HCT116 (cell line): ENCODE measurements at regions not wholly inside any gene's neighbourhood (a gene's known extent, or its start where the extent isn't known, plus 50 kb on each side); places are given as distances from the start of the nearest gene placed in this dataset.

ENCODE experiments used
- ATAC-seq: fragments of 200-7000 bp; cut with Tn5 transposase; 2 replicates; pipeline ENCODE4 v1.9.1; 2020; ENCODE audit warnings: mild to moderate bottlenecking, moderate library complexity
- BruUV-seq: library from RNA; stranded (reverse); fragments of 400-500 nt; replicated peaks from 2 replicates; lab custom pipeline; 2021; lab: Mats Ljungman, UMichigan
- CTCF ChIA-PET: fragments of 300-600 bp; sonication (Branson Sonifier 250); formaldehyde crosslinking; loops from one replicate; lab custom pipeline; 2021; ENCODE audit warnings: antibody characterized with exemption; lab: Charles Lee
- POLR2A ChIA-PET: fragments of 300-600, 350-600 bp; sonication (Branson Sonifier 250); formaldehyde crosslinking; loops from one replicate; lab custom pipeline; 2021; ENCODE audit warnings: antibody characterized with exemption; lab: Charles Lee
- RAD21 ChIA-PET, 2 experiments: fragments of 300-600 bp; sonication (Branson Sonifier 250); formaldehyde crosslinking; loops; one replicate each; lab custom pipeline; 2023; ENCODE audit warnings: low total read pairs in 2 of 2; ENCODE audit not compliant: uncharacterized antibody in 2 of 2, unreplicated experiment in 2 of 2, low non-redundant PET in 1 of 2; lab: Charles Lee
- DNase-seq: peaks from one replicate; pipeline ENCODE4 v3.0.0-alpha.2; 2010; ENCODE audit warnings: low read depth, low spot score
- H2AFZ ChIP-seq: fragments of 200-600 bp; shearing (Covaris generic), sonication (generic); 2 replicates; pipeline ENCODE4 v1.6.1; 2017; ENCODE audit warnings: low read depth, mixed run types, mixed read lengths, antibody characterized with exemption, low read length; ENCODE audit not compliant: poor library complexity, severe bottlenecking
- H3K27ac ChIP-seq: 2 replicates; pipeline ENCODE4 v1.5.1; 2012; ENCODE audit warnings: low read depth, low read length
- H3K27me3 ChIP-seq: fragments of 200-600 bp; sonication (generic); 2 replicates; pipeline ENCODE4 v1.6.1; 2016; ENCODE audit warnings: mixed run types, low read length, mixed read lengths; ENCODE audit not compliant: insufficient read depth
- H3K36me3 ChIP-seq, 2 experiments: fragments of 200-500 bp in 1 of 2; fragments of 200-600 bp in 1 of 2; sonication (Bioruptor generic) in 1 of 2; sonication (generic) in 1 of 2; 2 replicates each; pipeline versions ENCODE4 v1.5.1 to v1.6.1; 2014 to 2016; ENCODE audit warnings: low read length in 2 of 2, inconsistent platforms in 1 of 2, mixed read lengths in 1 of 2, mixed run types in 1 of 2; ENCODE audit not compliant: insufficient read depth in 2 of 2, control insufficient read depth in 1 of 2
- H3K4me1 ChIP-seq, 2 experiments: fragments of 200-600 bp in 1 of 2; sonication (generic) in 1 of 2; 2 replicates each; pipeline versions ENCODE4 v1.5.1 to v1.6.1; 2012 to 2017; ENCODE audit warnings: low read length in 2 of 2, inconsistent platforms in 1 of 2, mild to moderate bottlenecking in 1 of 2, mixed read lengths in 1 of 2, mixed run types in 1 of 2, moderate library complexity in 1 of 2; ENCODE audit not compliant: insufficient read depth in 2 of 2, control insufficient read depth in 1 of 2
- H3K4me2 ChIP-seq: fragments of 200-600 bp; sonication (generic); 2 replicates; pipeline ENCODE4 v1.6.1; 2017; ENCODE audit warnings: mixed run types, low read length, mixed read lengths
- H3K4me3 ChIP-seq, 2 experiments: fragments of 200-600 bp in 1 of 2; sonication (generic) in 1 of 2; replicated peaks in 1 of 2; 2 replicates each; pipeline ENCODE4 v1.5.1; 2011 to 2016; ENCODE audit warnings: low read length in 2 of 2, control low read depth in 1 of 2, low read depth in 1 of 2, mild to moderate bottlenecking in 1 of 2, mixed read lengths in 1 of 2, mixed run types in 1 of 2
- H3K79me2 ChIP-seq: fragments of 200-600 bp; sonication (generic); 2 replicates; pipeline ENCODE4 v1.6.1; 2017; ENCODE audit warnings: mild to moderate bottlenecking, mixed run types, low read length, moderate library complexity, mixed read lengths; ENCODE audit not compliant: insufficient read depth
- H3K9ac ChIP-seq: fragments of 200-600 bp; sonication (generic); 2 replicates; pipeline ENCODE4 v1.6.1; 2016; ENCODE audit warnings: low read length, mixed read lengths
- H3K9me2 ChIP-seq: fragments of 200-600 bp; sonication (generic), shearing (Covaris generic); 2 replicates; pipeline ENCODE4 v1.6.1; 2017; ENCODE audit warnings: mixed run types, mild to moderate bottlenecking, moderate library complexity; ENCODE audit not compliant: insufficient read depth
- H3K9me3 ChIP-seq, 2 experiments: fragments of 200-500 bp in 1 of 2; fragments of 200-600 bp in 1 of 2; sonication (Bioruptor generic) in 1 of 2; sonication (generic) in 1 of 2; 2 replicates each; pipeline ENCODE4 v1.6.1; 2014 to 2017; ENCODE audit warnings: low read length in 2 of 2, mixed read lengths in 2 of 2, inconsistent platforms in 1 of 2, low read depth in 1 of 2, mild to moderate bottlenecking in 1 of 2, mixed run types in 1 of 2, moderate library complexity in 1 of 2; ENCODE audit not compliant: control insufficient read depth in 1 of 2, insufficient read depth in 1 of 2
- H4K20me1 ChIP-seq: fragments of 200-600 bp; sonication (generic), shearing (Covaris generic); 2 replicates; pipeline ENCODE4 v1.6.1; 2017; ENCODE audit warnings: mixed run types, mild to moderate bottlenecking, moderate library complexity; ENCODE audit not compliant: insufficient read depth
- ATF3 ChIP-seq: IDR thresholded peaks from 2 replicates; pipeline ENCODE4 v1.6.1; 2012
- CBX3 ChIP-seq: IDR thresholded peaks from 2 replicates; pipeline ENCODE4 v1.6.1; 2012; ENCODE audit warnings: low read depth
- CEBPB ChIP-seq: IDR thresholded peaks from 2 replicates; pipeline ENCODE4 v1.6.1; 2012; ENCODE audit warnings: low read depth
- CTCF ChIP-seq, 3 experiments: fragments of 200-600 bp in 1 of 3; sonication (generic) in 1 of 3; IDR thresholded peaks in 2 of 3; conservative IDR thresholded peaks in 1 of 3; 2 replicates each; pipeline ENCODE4 v1.5.1; 2012 to 2017; ENCODE audit warnings: low read depth in 2 of 3, low read length in 2 of 3, antibody characterized with exemption in 1 of 3, borderline replicate concordance in 1 of 3, control low read depth in 1 of 3, mild to moderate bottlenecking in 1 of 3, mixed read lengths in 1 of 3, mixed run types in 1 of 3, moderate library complexity in 1 of 3; ENCODE audit not compliant: insufficient read depth in 1 of 3
- EGR1 ChIP-seq: IDR thresholded peaks from 2 replicates; pipeline ENCODE4 v1.6.1; 2012; ENCODE audit warnings: low read depth
- ELF1 ChIP-seq: IDR thresholded peaks from 2 replicates; pipeline ENCODE4 v1.6.1; 2012; ENCODE audit warnings: low read depth, borderline replicate concordance
- EZH2 ChIP-seq: fragments of 200-600 bp; sonication (generic); IDR thresholded peaks from 2 replicates; pipeline ENCODE4 v1.6.1; 2017; ENCODE audit warnings: antibody characterized with exemption, mixed run types
- EZH2phosphoT487 ChIP-seq: fragments of 200-600 bp; IDR thresholded peaks from 2 replicates; pipeline ENCODE4 v1.6.1; 2018; ENCODE audit warnings: antibody characterized with exemption, borderline replicate concordance
- FOSL1 ChIP-seq: IDR thresholded peaks from 2 replicates; pipeline ENCODE4 v1.6.1; 2012; ENCODE audit warnings: low read depth
- JUND ChIP-seq: IDR thresholded peaks from 2 replicates; pipeline ENCODE4 v1.6.1; 2012
- MAX ChIP-seq: IDR thresholded peaks from 2 replicates; pipeline ENCODE4 v1.6.1; 2012
- POLR2A ChIP-seq: IDR thresholded peaks from 2 replicates; pipeline ENCODE4 v1.7.0; 2011; ENCODE audit warnings: borderline replicate concordance; ENCODE audit not compliant: insufficient read depth, insufficient read length; ENCODE audit errors: extremely low read depth
- POLR2AphosphoS5 ChIP-seq: IDR thresholded peaks from 2 replicates; pipeline ENCODE4 v1.6.1; 2011; ENCODE audit warnings: mild to moderate bottlenecking, low read depth, low read length, moderate library complexity
- RAD21 ChIP-seq: IDR thresholded peaks from 2 replicates; pipeline ENCODE4 v1.6.1; 2012; ENCODE audit warnings: low read depth, mild to moderate bottlenecking
- REST ChIP-seq: IDR thresholded peaks from 2 replicates; pipeline ENCODE4 v1.6.1; 2012; ENCODE audit warnings: low read depth
- SRF ChIP-seq: IDR thresholded peaks from 2 replicates; pipeline ENCODE4 v1.6.1; 2012; ENCODE audit warnings: low read depth
- YY1 ChIP-seq: IDR thresholded peaks from 2 replicates; pipeline ENCODE4 v1.6.1; 2011; ENCODE audit warnings: low read length, low read depth, moderate library complexity, mild to moderate bottlenecking; ENCODE audit not compliant: insufficient replicate concordance; ENCODE audit errors: extremely low read depth
- ZBTB33 ChIP-seq: IDR thresholded peaks from 2 replicates; pipeline ENCODE4 v1.6.1; 2011; ENCODE audit warnings: mild to moderate bottlenecking, low read length, moderate library complexity; ENCODE audit not compliant: insufficient replicate concordance; ENCODE audit errors: extremely low read depth
- ZNF274 ChIP-seq: fragments of 200-500 bp; sonication (Bioruptor generic); IDR thresholded peaks from 2 replicates; pipeline ENCODE4 v1.6.1; 2014; ENCODE audit warnings: mild to moderate bottlenecking, low read depth, low read length, inconsistent platforms
- intact Hi-C: fragments of 100-400 bp; cut with micrococcal nuclease; formaldehyde crosslinking; loops from 2 replicates; pipeline ENCODE4 v1.10.0; 2022

- Histone ChIP-seq H3K4me3 (no peak overlapping the region), H3K27me3 (no peaks in the 10 kb centered on the region), H3K36me3 (no peaks in the 10 kb centered on the region), H3K4me1 (no peaks in the 10 kb centered on the region), H3K79me2 (no peaks in the 10 kb centered on the region), H2AFZ (no peak overlapping the region), H3K9ac (no peak overlapping the region), H3K9me2 (no peaks in the 10 kb centered on the region), H3K4me2 (no peak overlapping the region), H3K9me3 (no peaks in the 10 kb centered on the region), H3K27ac (no peak overlapping the region), H4K20me1 (no peaks in the 10 kb centered on the region)
- intact Hi-C loops, result no loop called here
- ChIA-PET CTCF (no interaction called here), POLR2A (interaction anchor here (0.6 kb wide), 1 partner anchor 29 kb away, joined by 3 read pairs; no protein-coding TSS in a partner anchor), RAD21 (no interaction called here)
- no peak for TF ChIP-seq POLR2A
- no peak for TF ChIP-seq FOSL1
- TF ChIP-seq CEBPB, result no peak
- no peak for TF ChIP-seq JUND
- no peak for TF ChIP-seq ATF3
- TF ChIP-seq MAX, result no peak
- TF ChIP-seq EGR1, result no peak
- no peak for TF ChIP-seq ZNF274
- no peak for TF ChIP-seq SRF
- no peak for TF ChIP-seq RAD21
- TF ChIP-seq CTCF (IDR thresholded peaks at IDR 0.05 in 2 of 3, conservative IDR thresholded peaks at IDR 0.05 in 1 of 3; ENCODE audit: borderline replicate concordance in 1 of 3, insufficient read depth in 1 of 3, low read depth in 2 of 3, low read length in 2 of 3), result no peak
- no peak for TF ChIP-seq EZH2
- TF ChIP-seq YY1, result no peak
- no peak for TF ChIP-seq ELF1
- TF ChIP-seq POLR2AphosphoS5, result no peak
- no peak for TF ChIP-seq EZH2phosphoT487
- TF ChIP-seq REST, result no peak
- TF ChIP-seq CBX3, result no peak
- TF ChIP-seq ZBTB33, result no peak
- DNase-seq (no peak), ATAC-seq (no peak)
- BruUV-seq, result no TSS peak
These were observed 263.2 kb upstream of the C2CD4B start for GRCh38 chr15:62428259-62428658.
